Peyer's patch (tissue), 4 donors: ENCODE measurements at regions not wholly inside any gene's neighbourhood (a gene's known extent, or its start where the extent isn't known, plus 50 kb on each side); places are given as distances from the start of the nearest gene placed in this dataset.

Source experiments
- DNase-seq, 3 donors: peaks; one replicate each; pipeline ENCODE4 v3.0.0-alpha.2; 2017 to 2019
- H3K27ac ChIP-seq, 4 donors: fragments of 200-600 bp; sonication (generic); one replicate each; pipeline ENCODE4 v1.5.1; 2016 to 2019
- H3K27me3 ChIP-seq, 2 donors: fragments of 200-600 bp; sonication (generic); one replicate each; pipeline ENCODE4 v1.5.1; 2019
- H3K36me3 ChIP-seq, 3 donors: fragments of 200-600 bp; sonication (generic); one replicate each; pipeline ENCODE4 v1.5.1; 2016 to 2019
- H3K4me1 ChIP-seq, 4 donors: fragments of 200-600 bp; sonication (generic); one replicate each; pipeline ENCODE4 v1.5.1; 2016 to 2019
- H3K4me3 ChIP-seq, 4 donors: fragments of 200-600 bp; sonication (generic); 1 replicate in 3 of 4; 2 replicates in 1 of 4; pipeline ENCODE4 v1.5.1; 2016 to 2019; ENCODE audit warnings: mild to moderate bottlenecking in 1 of 4
- H3K9me3 ChIP-seq, 4 donors: fragments of 200-600 bp; sonication (generic); one replicate each; pipeline ENCODE4 v1.5.1; 2016 to 2019; ENCODE audit warnings: mild to moderate bottlenecking in 1 of 4
- CTCF ChIP-seq, 6 experiments: fragments of 450-650 bp in 4 of 6; fragments of 200-600 bp in 2 of 6; sonication (generic) in 1 of 6; IDR thresholded peaks; one replicate each; pipeline ENCODE4 v1.5.1; 2017 to 2019; ENCODE audit warnings: antibody characterized with exemption in 6 of 6, mild to moderate bottlenecking in 3 of 6, moderate library complexity in 1 of 6
- POLR2A ChIP-seq, 2 donors: fragments of 450-650 bp; IDR thresholded peaks; one replicate each; pipeline ENCODE4 v1.5.1; 2017; ENCODE audit warnings: antibody characterized with exemption in 2 of 2, mild to moderate bottlenecking in 2 of 2, moderate library complexity in 2 of 2

GRCh38 chr6:167746390-167746907, 80.3 kb upstream of the AFDN start:
- H3K27me3 ChIP-seq = no peaks in the 10 kb centered on the region
- no peaks in the 10 kb centered on the region for H3K9me3 ChIP-seq
- H3K4me3 ChIP-seq = no peak overlapping the region
- DNase-seq = peak in 1 of 3 donors; percentile 38
- H3K27ac ChIP-seq = no peak overlapping the region
- H3K36me3 ChIP-seq = no peaks in the 10 kb centered on the region
- TF ChIP-seq CTCF (IDR thresholded peaks at IDR 0.05) (no peak), POLR2A (IDR thresholded peaks at IDR 0.05) (no peak)
- peaks cover 0 to 13% (median 0%) of the 10 kb centered on the region in 4 donors for H3K4me1 ChIP-seq

GRCh38 chr6:167746975-167747374, 79.7 kb upstream of the AFDN start:
- no peak overlapping the region for H3K4me3 ChIP-seq
- peaks cover 0 to 13% (median 0%) of the 10 kb centered on the region in 4 donors for H3K4me1 ChIP-seq
- DNase-seq = peak in 1 of 3 donors; percentile 33
- H3K36me3 ChIP-seq = no peaks in the 10 kb centered on the region
- TF ChIP-seq CTCF (IDR thresholded peaks at IDR 0.05) (no peak), POLR2A (IDR thresholded peaks at IDR 0.05) (no peak)
- H3K27me3 ChIP-seq = no peaks in the 10 kb centered on the region
- H3K9me3 ChIP-seq = no peaks in the 10 kb centered on the region
- no peak overlapping the region for H3K27ac ChIP-seq

GRCh38 chr6:167747645-167748044, 79.1 kb upstream of the AFDN start:
- TF ChIP-seq CTCF (IDR thresholded peaks at IDR 0.05) (no peak), POLR2A (IDR thresholded peaks at IDR 0.05) (no peak)
- Histone ChIP-seq H3K4me3 (no peak overlapping the region), H3K36me3 (no peaks in the 10 kb centered on the region), H3K27me3 (no peaks in the 10 kb centered on the region), H3K4me1 (peaks cover 0 to 13% (median 0%) of the 10 kb centered on the region in 4 donors), H3K9me3 (no peaks in the 10 kb centered on the region), H3K27ac (no peak overlapping the region)
- DNase-seq = peak in 1 of 3 donors; percentile 21

GRCh38 chr6:167748046-167748445, 78.7 kb upstream of the AFDN start:
- no peaks in the 10 kb centered on the region for H3K27me3 ChIP-seq
- H3K9me3 ChIP-seq = no peaks in the 10 kb centered on the region
- TF ChIP-seq CTCF (IDR thresholded peaks at IDR 0.05) = no peak
- TF ChIP-seq POLR2A (IDR thresholded peaks at IDR 0.05) = no peak
- H3K36me3 ChIP-seq = no peaks in the 10 kb centered on the region
- peaks cover 0 to 13% (median 0%) of the 10 kb centered on the region in 4 donors for H3K4me1 ChIP-seq
- H3K4me3 ChIP-seq = no peak overlapping the region
- no peak overlapping the region for H3K27ac ChIP-seq
- DNase-seq = peak in 1 of 3 donors; percentile 22

- DNase-seq = peak in 1 of 3 donors; percentile 45
- no peak for TF ChIP-seq CTCF (IDR thresholded peaks at IDR 0.05)
- no peak for TF ChIP-seq POLR2A (IDR thresholded peaks at IDR 0.05)
Observed at GRCh38 chr6:167748458-167749379, 78.0 kb upstream of the AFDN start.

More at GRCh38 chr6:167748458-167749379, 78.0 kb upstream of the AFDN start:
- Histone ChIP-seq H3K27ac (no peak overlapping the region), H3K36me3 (no peaks in the 10 kb centered on the region), H3K27me3 (no peaks in the 10 kb centered on the region), H3K9me3 (no peaks in the 10 kb centered on the region), H3K4me1 (peaks cover 0 to 13% (median 0%) of the 10 kb centered on the region in 4 donors), H3K4me3 (no peak overlapping the region)
